ENCODE measurements at regions not wholly inside any gene's neighbourhood (a gene's known extent, or its start where the extent isn't known, plus 50 kb on each side); places are given as distances from the start of the nearest gene placed in this dataset.

- ChIA-PET POLR2A (no interaction called here), CTCF (no interaction called here)
- no peaks in the 10 kb centered on the region for H3K9me3 Mint-ChIP-seq
- no peak overlapping the region for H3K27ac Mint-ChIP-seq
- H3K36me3 Mint-ChIP-seq (ENCODE audit: low read depth), result no peaks in the 10 kb centered on the region
- no peak for TF ChIP-seq CTCF (IDR thresholded peaks at IDR 0.05)
- DNase-seq (no peak), ATAC-seq (ENCODE audit: low read depth) (no peak)
- intact Hi-C loops (cut with micrococcal nuclease), result loop anchor here (5.0 kb wide), 1 partner anchor 51 kb away; no protein-coding TSS in a partner anchor
- peaks cover 2% of the 10 kb centered on the region for H3K27me3 Mint-ChIP-seq
- no peak overlapping the region for H3K4me3 Mint-ChIP-seq
- H3K4me1 Mint-ChIP-seq, result peaks cover 4% of the 10 kb centered on the region
These were observed 71.3 kb downstream of the RPE65 start for GRCh38 chr1:68378296-68379084.

GRCh38 chr1:68377098-68377497 lies 72.7 kb downstream of the RPE65 start:
- Mint-ChIP-seq H3K27ac (no peak overlapping the region), H3K36me3 (ENCODE audit: low read depth) (no peaks in the 10 kb centered on the region), H3K9me3 (no peaks in the 10 kb centered on the region), H3K27me3 (peaks cover 2% of the 10 kb centered on the region), H3K4me1 (peaks cover 4% of the 10 kb centered on the region), H3K4me3 (no peak overlapping the region)
- intact Hi-C loops (cut with micrococcal nuclease), result loop anchor here (5.0 kb wide), 1 partner anchor 50 kb away; no protein-coding TSS in a partner anchor
- ChIA-PET POLR2A (no interaction called here), CTCF (no interaction called here)
- no peak for ATAC-seq (ENCODE audit: low read depth)
- TF ChIP-seq CTCF (IDR thresholded peaks at IDR 0.05), result no peak
- DNase-seq, result no peak

- H3K4me3 Mint-ChIP-seq, result no peak overlapping the region
- no peaks in the 10 kb centered on the region for H3K36me3 Mint-ChIP-seq (ENCODE audit: low read depth)
- no peak for TF ChIP-seq CTCF (IDR thresholded peaks at IDR 0.05)
- H3K27me3 Mint-ChIP-seq, result peaks cover 2% of the 10 kb centered on the region
- intact Hi-C loops (cut with micrococcal nuclease), result loop anchor here (5.0 kb wide), 1 partner anchor 49 kb away; no protein-coding TSS in a partner anchor
- H3K9me3 Mint-ChIP-seq, result no peaks in the 10 kb centered on the region
- ChIA-PET POLR2A (no interaction called here), CTCF (no interaction called here)
- ATAC-seq (ENCODE audit: low read depth), result no peak
- no peak for DNase-seq
- H3K27ac Mint-ChIP-seq, result no peak overlapping the region
- H3K4me1 Mint-ChIP-seq, result peaks cover 4% of the 10 kb centered on the region
These were observed 73.3 kb downstream of the RPE65 start for GRCh38 chr1:68376441-68376840.

- Mint-ChIP-seq H3K27me3 (peaks cover 2% of the 10 kb centered on the region), H3K36me3 (ENCODE audit: low read depth) (no peaks in the 10 kb centered on the region), H3K4me1 (peaks cover 4% of the 10 kb centered on the region), H3K9me3 (no peaks in the 10 kb centered on the region), H3K27ac (no peak overlapping the region), H3K4me3 (no peak overlapping the region)
- TF ChIP-seq CTCF (IDR thresholded peaks at IDR 0.05), result no peak
- POLR2A ChIA-PET, result no interaction called here
- DNase-seq, result no peak
- CTCF ChIA-PET, result no interaction called here
- ATAC-seq (ENCODE audit: low read depth), result no peak
- intact Hi-C loops (cut with micrococcal nuclease), result loop anchor here (5.0 kb wide), 1 partner anchor 49 kb away; no protein-coding TSS in a partner anchor
These were observed 73.8 kb downstream of the RPE65 start for GRCh38 chr1:68375919-68376318.

- intact Hi-C loops (cut with micrococcal nuclease), result no loop called here
- no peak for DNase-seq
- ChIA-PET CTCF (no interaction called here), POLR2A (no interaction called here)
- Mint-ChIP-seq H3K4me3 (no peak overlapping the region), H3K36me3 (ENCODE audit: low read depth) (no peaks in the 10 kb centered on the region), H3K4me1 (no peaks in the 10 kb centered on the region), H3K27ac (no peak overlapping the region), H3K27me3 (peaks cover 2% of the 10 kb centered on the region), H3K9me3 (no peaks in the 10 kb centered on the region)
- no peak for ATAC-seq (ENCODE audit: low read depth)
- TF ChIP-seq CTCF (IDR thresholded peaks at IDR 0.05), result no peak
These were observed 76.6 kb downstream of the RPE65 start for GRCh38 chr1:68373173-68373572.

Measured in activated B cell treated with CpG ODN at 0.5 μM for 24 hours (primary cell).